ENCODE measurements at regions not wholly inside any gene's neighbourhood (a gene's known extent, or its start where the extent isn't known, plus 50 kb on each side); places are given as distances from the start of the nearest gene placed in this dataset.

DNA sequence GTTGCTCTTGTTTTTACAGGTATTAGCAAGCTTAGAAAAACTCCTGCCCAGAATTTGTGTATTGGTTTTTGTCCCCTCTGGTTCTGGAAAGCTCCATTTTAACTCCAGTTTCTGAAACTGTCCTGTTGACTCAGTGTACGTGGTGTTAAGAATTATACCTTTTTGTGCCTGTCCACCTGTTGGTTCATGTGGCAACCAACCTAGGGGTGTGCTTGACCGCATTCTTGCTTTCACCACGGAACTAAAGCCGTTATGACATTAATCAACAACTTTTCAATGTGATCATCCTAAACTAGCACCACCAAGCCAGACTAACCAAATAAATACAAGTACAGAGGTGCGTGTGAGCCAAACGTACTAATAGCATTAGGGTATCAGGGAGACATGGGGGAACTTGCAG is 56.0 kb upstream of the PTH start:
- Histone ChIP-seq H3K36me3 (ENCODE audit: control insufficient read depth in 2 of 2, insufficient read depth in 2 of 2, low read length in 1 of 2) (no peaks in the 10 kb centered on the region), H3K9me3 (replicated peaks; ENCODE audit: control insufficient read depth, insufficient read depth, low read length) (no peaks in the 10 kb centered on the region), H2AFZ (ENCODE audit: control insufficient read depth, low read depth, low read length) (no peak overlapping the region), H3K4me2 (ENCODE audit: control insufficient read depth, insufficient read depth) (no peak overlapping the region), H3K4me1 (ENCODE audit: control insufficient read depth, insufficient read depth, low read length) (no peaks in the 10 kb centered on the region), H3K27ac (ENCODE audit: control insufficient read depth, insufficient read depth) (no peak overlapping the region), H3K4me3 (no peak overlapping the region), H3K27me3 (replicated peaks in 1 of 2; ENCODE audit: control insufficient read depth in 2 of 2, insufficient read depth in 2 of 2, low read length in 1 of 2) (no peaks in the 10 kb centered on the region), H3K9ac (ENCODE audit: control insufficient read depth, insufficient read depth, low read length) (no peak overlapping the region), H4K20me1 (ENCODE audit: control insufficient read depth, insufficient read depth) (no peaks in the 10 kb centered on the region), H3K79me2 (ENCODE audit: control insufficient read depth, insufficient read depth, low read length) (no peaks in the 10 kb centered on the region)
- no peak for FAIRE-seq
- no peak for ATAC-seq
- intact Hi-C loops (cut with micrococcal nuclease; ENCODE audit: unreplicated experiment) (no loop called here), in situ Hi-C loops (cut with MboI) (no loop called here)
- POLR2A ChIA-PET = no interaction called here
- RAD21 ChIA-PET (ENCODE audit: unreplicated experiment) = no interaction called here
- DNase-seq (ENCODE audit: low read depth, low spot score) = no peak
- BruUV-seq (replicated peaks) = no TSS peak
- SMC1A ChIA-PET (ENCODE audit: uncharacterized antibody, unreplicated experiment) = no interaction called here
- CTCF ChIA-PET = interaction anchor here (0.9 kb wide), 1 partner anchor 27 kb away, joined by 3 read pairs; no protein-coding TSS in a partner anchor
- TF ChIP-seq SRF (IDR thresholded peaks at IDR 0.05; ENCODE audit: low read depth in 2 of 2, low read length in 2 of 2) (no peak), ETV6 (conservative IDR thresholded peaks at IDR 0.05 in 1 of 2, IDR thresholded peaks at IDR 0.05 in 1 of 2; ENCODE audit: borderline replicate concordance in 1 of 2, low read depth in 1 of 2) (no peak), HDAC2 (IDR thresholded peaks at IDR 0.05) (no peak), SMC3 (IDR thresholded peaks at IDR 0.05; ENCODE audit: borderline replicate concordance, low read length) (no peak), GABPA (IDR thresholded peaks at IDR 0.05; ENCODE audit: low read depth) (no peak), MTA3 (IDR thresholded peaks at IDR 0.05; ENCODE audit: borderline replicate concordance, low read length) (no peak), IKZF2 (IDR thresholded peaks at IDR 0.05) (no peak), ZSCAN29 (IDR thresholded peaks at IDR 0.05) (no peak), MEF2B (IDR thresholded peaks at IDR 0.05; ENCODE audit: partially characterized antibody, poor library complexity, severe bottlenecking) (no peak), RAD51 (IDR thresholded peaks at IDR 0.05) (no peak), BHLHE40 (IDR thresholded peaks at IDR 0.05; ENCODE audit: borderline replicate concordance in 1 of 2, low read depth in 2 of 2, low read length in 1 of 2) (no peak), RB1 (IDR thresholded peaks at IDR 0.05; ENCODE audit: borderline replicate concordance) (no peak), SP1 (IDR thresholded peaks at IDR 0.05; ENCODE audit: low read depth, low read length) (no peak), POLR2AphosphoS2 (IDR thresholded peaks at IDR 0.05; ENCODE audit: low read depth, low read length) (no peak)
- TF ChIP-seq, protein P1, sequence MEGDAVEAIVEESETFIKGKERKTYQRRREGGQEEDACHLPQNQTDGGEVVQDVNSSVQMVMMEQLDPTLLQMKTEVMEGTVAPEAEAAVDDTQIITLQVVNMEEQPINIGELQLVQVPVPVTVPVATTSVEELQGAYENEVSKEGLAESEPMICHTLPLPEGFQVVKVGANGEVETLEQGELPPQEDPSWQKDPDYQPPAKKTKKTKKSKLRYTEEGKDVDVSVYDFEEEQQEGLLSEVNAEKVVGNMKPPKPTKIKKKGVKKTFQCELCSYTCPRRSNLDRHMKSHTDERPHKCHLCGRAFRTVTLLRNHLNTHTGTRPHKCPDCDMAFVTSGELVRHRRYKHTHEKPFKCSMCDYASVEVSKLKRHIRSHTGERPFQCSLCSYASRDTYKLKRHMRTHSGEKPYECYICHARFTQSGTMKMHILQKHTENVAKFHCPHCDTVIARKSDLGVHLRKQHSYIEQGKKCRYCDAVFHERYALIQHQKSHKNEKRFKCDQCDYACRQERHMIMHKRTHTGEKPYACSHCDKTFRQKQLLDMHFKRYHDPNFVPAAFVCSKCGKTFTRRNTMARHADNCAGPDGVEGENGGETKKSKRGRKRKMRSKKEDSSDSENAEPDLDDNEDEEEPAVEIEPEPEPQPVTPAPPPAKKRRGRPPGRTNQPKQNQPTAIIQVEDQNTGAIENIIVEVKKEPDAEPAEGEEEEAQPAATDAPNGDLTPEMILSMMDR (IDR thresholded peaks at IDR 0.05 in 2 of 3, conservative IDR thresholded peaks at IDR 0.05 in 1 of 3; ENCODE audit: control insufficient read depth in 2 of 3, extremely low read depth in 1 of 3, insufficient read depth in 1 of 3, low read depth in 3 of 3, low read length in 3 of 3) = no peak
- TF ChIP-seq, protein P2, sequence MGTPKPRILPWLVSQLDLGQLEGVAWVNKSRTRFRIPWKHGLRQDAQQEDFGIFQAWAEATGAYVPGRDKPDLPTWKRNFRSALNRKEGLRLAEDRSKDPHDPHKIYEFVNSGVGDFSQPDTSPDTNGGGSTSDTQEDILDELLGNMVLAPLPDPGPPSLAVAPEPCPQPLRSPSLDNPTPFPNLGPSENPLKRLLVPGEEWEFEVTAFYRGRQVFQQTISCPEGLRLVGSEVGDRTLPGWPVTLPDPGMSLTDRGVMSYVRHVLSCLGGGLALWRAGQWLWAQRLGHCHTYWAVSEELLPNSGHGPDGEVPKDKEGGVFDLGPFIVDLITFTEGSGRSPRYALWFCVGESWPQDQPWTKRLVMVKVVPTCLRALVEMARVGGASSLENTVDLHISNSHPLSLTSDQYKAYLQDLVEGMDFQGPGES (IDR thresholded peaks at IDR 0.05) = no peak
- TF ChIP-seq, protein P3, sequence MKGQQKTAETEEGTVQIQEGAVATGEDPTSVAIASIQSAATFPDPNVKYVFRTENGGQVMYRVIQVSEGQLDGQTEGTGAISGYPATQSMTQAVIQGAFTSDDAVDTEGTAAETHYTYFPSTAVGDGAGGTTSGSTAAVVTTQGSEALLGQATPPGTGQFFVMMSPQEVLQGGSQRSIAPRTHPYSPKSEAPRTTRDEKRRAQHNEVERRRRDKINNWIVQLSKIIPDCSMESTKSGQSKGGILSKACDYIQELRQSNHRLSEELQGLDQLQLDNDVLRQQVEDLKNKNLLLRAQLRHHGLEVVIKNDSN (IDR thresholded peaks at IDR 0.05; ENCODE audit: borderline replicate concordance, extremely low read length, insufficient read depth, low read depth, low read length) = no peak
- TF ChIP-seq, protein P4, sequence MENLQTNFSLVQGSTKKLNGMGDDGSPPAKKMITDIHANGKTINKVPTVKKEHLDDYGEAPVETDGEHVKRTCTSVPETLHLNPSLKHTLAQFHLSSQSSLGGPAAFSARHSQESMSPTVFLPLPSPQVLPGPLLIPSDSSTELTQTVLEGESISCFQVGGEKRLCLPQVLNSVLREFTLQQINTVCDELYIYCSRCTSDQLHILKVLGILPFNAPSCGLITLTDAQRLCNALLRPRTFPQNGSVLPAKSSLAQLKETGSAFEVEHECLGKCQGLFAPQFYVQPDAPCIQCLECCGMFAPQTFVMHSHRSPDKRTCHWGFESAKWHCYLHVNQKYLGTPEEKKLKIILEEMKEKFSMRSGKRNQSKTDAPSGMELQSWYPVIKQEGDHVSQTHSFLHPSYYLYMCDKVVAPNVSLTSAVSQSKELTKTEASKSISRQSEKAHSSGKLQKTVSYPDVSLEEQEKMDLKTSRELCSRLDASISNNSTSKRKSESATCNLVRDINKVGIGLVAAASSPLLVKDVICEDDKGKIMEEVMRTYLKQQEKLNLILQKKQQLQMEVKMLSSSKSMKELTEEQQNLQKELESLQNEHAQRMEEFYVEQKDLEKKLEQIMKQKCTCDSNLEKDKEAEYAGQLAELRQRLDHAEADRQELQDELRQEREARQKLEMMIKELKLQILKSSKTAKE (IDR thresholded peaks at IDR 0.05; ENCODE audit: low read depth, poor library complexity, severe bottlenecking) = no peak
- 16% methylated on average over 6 of the region's 6 CpGs for WGBS (ENCODE audit: insufficient coverage, insufficient replicate concordance, low lambda C conversion rate, missing lambda C conversion rate)
